GM19395 (cell line): ENCODE measurements at regions not wholly inside any gene's neighbourhood (a gene's known extent, or its start where the extent isn't known, plus 50 kb on each side); places are given as distances from the start of the nearest gene placed in this dataset.
"Not testable (repeated sequence)": the region's sequence is repeated elsewhere in the genome, so short reads cannot be mapped to it uniquely, and the experiment has no call there.

Experiments
- ATAC-seq: cut with Tn5 transposase; IDR thresholded peaks from one replicate; pipeline ENCODE4 v1.9.1; 2021; ENCODE audit warnings: mild to moderate bottlenecking, moderate library complexity; ENCODE audit not compliant: unreplicated experiment

DNA sequence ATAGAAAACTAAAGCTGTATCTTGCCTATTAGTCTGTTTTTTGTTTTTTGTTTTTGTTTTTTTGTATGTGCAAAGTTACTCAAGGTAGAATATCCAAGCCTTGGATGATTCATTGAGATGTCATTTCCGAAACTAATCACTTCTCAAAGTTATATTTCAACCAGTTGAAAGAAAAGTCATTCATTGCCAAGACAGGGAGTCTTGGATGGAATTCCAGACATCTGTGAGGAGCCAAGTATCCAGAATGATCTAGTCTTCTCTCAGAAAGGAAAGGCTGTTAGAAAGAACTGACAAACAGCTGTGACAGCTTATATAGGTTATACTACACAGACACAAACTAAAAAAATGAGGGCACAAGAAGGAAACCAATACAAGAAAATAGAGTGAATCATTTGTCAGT is 141.1 kb upstream of the NDST3 start:
- no peak for ATAC-seq

GRCh38 chr4:117898496-117898895 is 135.8 kb upstream of the NDST3 start:
- ATAC-seq: no peak

- ATAC-seq: no peak
Measured at GRCh38 chr4:117900832-117901231, 133.5 kb upstream of the NDST3 start.

GRCh38 chr4:117907646-117908045 is 126.6 kb upstream of the NDST3 start:
- no peak for ATAC-seq

GRCh38 chr4:117908306-117909207 is 125.7 kb upstream of the NDST3 start:
- no peak for ATAC-seq

DNA sequence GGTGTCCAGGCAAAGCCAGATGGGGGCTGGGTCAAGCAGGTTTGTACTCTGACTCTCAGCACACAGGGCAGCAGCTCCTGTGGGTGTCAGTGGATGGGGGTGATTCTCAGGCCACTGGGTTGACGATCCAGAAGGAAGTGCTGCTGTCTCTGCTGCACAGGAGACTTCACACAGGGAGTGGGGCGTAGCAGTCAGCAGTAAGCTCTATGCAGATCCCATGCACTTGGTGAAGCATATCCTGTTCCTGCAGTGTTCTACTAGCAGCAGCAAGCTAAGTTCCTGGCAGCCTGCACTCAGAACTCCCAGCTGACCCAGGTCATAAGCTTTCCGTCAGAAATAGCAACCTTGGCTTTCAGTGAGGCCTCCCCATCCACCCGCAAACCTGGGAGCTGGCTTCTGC is 117.6 kb upstream of the NDST3 start:
- no peak for ATAC-seq

- ATAC-seq: not testable (repeated sequence)
Measured at GRCh38 chr4:117922311-117922710, 112.0 kb upstream of the NDST3 start.

- ATAC-seq: not testable (repeated sequence)
Measured at GRCh38 chr4:117927823-117928222, 106.5 kb upstream of the NDST3 start.

DNA sequence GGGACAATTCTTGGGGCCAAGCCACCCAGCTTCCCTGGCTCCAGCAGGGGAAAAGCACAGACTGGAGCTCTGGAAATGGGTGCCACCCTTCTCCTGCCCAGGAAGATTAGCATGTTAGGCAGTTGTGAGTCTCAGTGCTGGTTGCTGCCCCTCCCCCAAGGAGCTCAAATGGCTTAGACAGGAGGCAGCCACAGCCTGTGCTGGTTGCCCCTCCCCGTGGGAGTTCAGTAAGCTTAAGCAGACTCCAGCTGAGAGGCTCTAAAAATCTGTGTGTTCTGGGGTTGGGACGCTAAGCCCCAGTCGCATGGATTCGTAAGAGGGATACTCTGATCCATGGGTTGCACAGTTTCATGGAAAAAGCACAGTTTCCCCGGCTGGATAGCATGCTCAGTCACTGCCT is 92.7 kb upstream of the NDST3 start:
- no peak for ATAC-seq

DNA sequence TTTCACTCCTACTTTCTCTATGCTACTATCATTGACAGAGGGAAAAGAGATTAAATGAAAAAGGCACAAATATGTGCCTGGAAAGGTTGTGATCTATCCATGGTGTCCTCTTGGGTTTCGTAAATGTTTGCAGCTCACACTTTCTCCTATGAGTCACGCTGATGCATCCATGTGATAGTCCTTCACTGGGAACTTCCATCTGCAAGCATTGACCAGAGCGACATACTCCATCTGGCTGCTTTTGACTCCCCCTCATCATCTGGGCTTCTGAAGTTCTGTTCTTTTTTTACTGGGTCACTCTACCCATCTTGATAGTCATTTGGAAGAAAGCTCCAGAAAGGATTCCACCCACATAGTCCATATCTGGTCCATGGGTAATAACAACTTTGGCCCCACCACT is 84.7 kb upstream of the NDST3 start:
- ATAC-seq: no peak

- no peak for ATAC-seq
Measured at GRCh38 chr4:117957571-117957970, 76.7 kb upstream of the NDST3 start.

DNA sequence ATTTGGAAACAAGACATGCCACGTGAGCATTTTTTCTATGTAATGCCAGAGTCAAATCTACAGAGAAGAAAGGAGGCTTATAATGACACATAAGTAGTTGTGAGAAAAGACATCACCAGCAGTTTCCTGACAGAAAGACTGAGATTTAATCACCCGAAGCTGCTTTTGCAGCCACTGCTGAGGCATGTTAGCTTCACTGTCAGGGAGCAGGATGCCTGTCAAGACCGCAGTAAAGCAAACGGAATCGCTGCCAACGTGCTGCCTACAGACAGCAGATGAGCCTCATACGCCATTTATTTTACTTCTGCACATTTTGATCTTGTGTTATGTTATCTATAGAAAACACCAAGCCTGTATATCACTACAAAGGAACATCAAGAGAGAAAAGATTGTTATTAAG is 68.7 kb upstream of the NDST3 start:
- ATAC-seq: no peak

GRCh38 chr4:117968606-117969005 is 65.7 kb upstream of the NDST3 start:
- ATAC-seq: no peak

GRCh38 chr4:117971403-117971802 is 62.9 kb upstream of the NDST3 start:
- no peak for ATAC-seq

DNA sequence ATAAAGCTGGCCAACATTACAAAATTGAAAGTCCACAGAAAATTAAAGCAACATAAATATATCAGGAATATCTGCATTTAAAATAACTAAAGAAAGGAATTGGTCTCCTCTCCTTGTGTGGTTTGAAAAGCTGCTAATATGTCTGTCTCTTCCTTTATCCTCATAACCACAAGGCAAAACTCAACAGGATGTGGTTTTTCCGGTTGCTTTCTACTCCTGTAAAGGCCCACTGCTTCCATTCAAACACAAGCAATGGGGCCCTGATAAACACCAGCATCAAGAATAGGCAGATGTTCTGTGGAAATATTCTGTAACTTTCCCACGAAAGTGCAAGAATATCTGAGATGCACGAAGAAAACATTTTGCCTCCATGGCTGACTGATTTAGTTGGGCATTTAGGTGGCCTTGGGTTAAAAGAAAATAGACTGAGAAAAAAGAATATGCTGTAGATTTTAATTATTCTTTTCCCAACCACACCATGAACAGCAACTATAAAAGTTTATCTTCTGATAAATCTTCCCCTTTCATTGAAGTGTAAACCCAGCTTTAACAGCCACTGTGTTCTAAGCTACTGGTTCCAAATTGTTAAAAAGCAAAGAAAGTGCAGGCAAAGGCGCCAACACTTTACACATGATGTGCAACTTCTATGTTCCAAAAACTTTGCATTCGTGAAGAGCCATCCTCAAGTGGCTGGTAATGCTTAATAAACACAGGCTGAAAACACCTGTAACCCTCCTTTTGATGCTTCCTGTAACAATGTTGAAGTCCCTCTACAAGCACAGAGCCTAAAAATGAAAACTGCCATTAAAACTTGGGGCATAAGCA is 50.5 kb upstream of the NDST3 start:
- no peak for ATAC-seq

- no peak for ATAC-seq
Measured at GRCh38 chr4:117984366-117984680, 50.0 kb upstream of the NDST3 start.
